ENCODE measurements at regions not wholly inside any gene's neighbourhood (a gene's known extent, or its start where the extent isn't known, plus 50 kb on each side); places are given as distances from the start of the nearest gene placed in this dataset.

- TF ChIP-seq CTCF (IDR thresholded peaks at IDR 0.05) (no peak), POLR2A (IDR thresholded peaks at IDR 0.05) (no peak)
These were observed 1114.0 kb upstream of the EEF2KMT start for GRCh38 chr16:6211644-6212043.
